Heart left ventricle (tissue), 13 donors: ENCODE measurements at regions not wholly inside any gene's neighbourhood (a gene's known extent, or its start where the extent isn't known, plus 50 kb on each side); places are given as distances from the start of the nearest gene placed in this dataset.

Experiments
- CTCF ChIP-seq, 12 donors: fragments of 200-600 bp; sonication (generic) in 4 of 12; IDR thresholded peaks; one replicate each; pipeline versions ENCODE4 v1.5.0 to v1.8.0; 2018 to 2022; ENCODE audit warnings: antibody characterized with exemption in 12 of 12, mild to moderate bottlenecking in 5 of 12
- POLR2A ChIP-seq, 2 donors: fragments of 450-650 bp; IDR thresholded peaks; one replicate each; pipeline ENCODE4 v1.6.1; 2017; ENCODE audit warnings: antibody characterized with exemption in 2 of 2, mild to moderate bottlenecking in 2 of 2, moderate library complexity in 2 of 2
- donor health status: ischemic (EF 13 %, LVEDD 7.1; RV severe dilation, severe dysfunction).
- donor health status: DM: no; HTN: yes; CAD: no.
- donor health status: DM: no; HTN: no; CAD: no.
- donor health status: ischemic (EF 25% LVEDD 6.9; RV normal size, moderate dysfunction).
- donor health status: ischemic (EF 25% LVEDD 5.7; RV mildly dilated, moderate dysfunction).
- donor health status: ischemic (EF 35%, LVEDD 5.7; RV mildly dilated, moderate dysfunction).
- donor health status: nonischemic (EF 11% LVEDD 7.7; RV severe dilation, severe dysfunction).
- donor health status: DM: yes; HTN: yes; CAD: no.
- donor health status: PGD.
- donor health status: ischemic (EF 29% LVEDD 5.4; RV normal size, mild dysfunction).
- donor health status: nonischemic (EF 23%, LVEDD 6.1; RV moderate dilation, normal function).

GRCh38 chr6:21511891-21512550, 81.5 kb upstream of the SOX4 start:
- TF ChIP-seq CTCF (IDR thresholded peaks at IDR 0.05), result no peak
- no peak for TF ChIP-seq POLR2A (IDR thresholded peaks at IDR 0.05)
